ENCODE measurements at regions not wholly inside any gene's neighbourhood (a gene's known extent, or its start where the extent isn't known, plus 50 kb on each side); places are given as distances from the start of the nearest gene placed in this dataset.

- Histone ChIP-seq H3K4me2 (ENCODE audit: low read depth, low read length, poor library complexity, severe bottlenecking) (no peak overlapping the region), H2AFZ (ENCODE audit: low read depth, low read length, severe bottlenecking) (no peak overlapping the region), H3K9me3 (ENCODE audit: insufficient read depth, low read length) (no peaks in the 10 kb centered on the region)
Measured at GRCh38 chr11:29452146-29452545, 564.7 kb downstream of the KCNA4 start.

GRCh38 chr11:29449281-29450074 lies 567.4 kb downstream of the KCNA4 start:
- Histone ChIP-seq H4K20me1 (ENCODE audit: low read depth, low read length) (no peaks in the 10 kb centered on the region), H2AFZ (ENCODE audit: low read depth, low read length, severe bottlenecking) (no peak overlapping the region), H3K27me3 (ENCODE audit: low read length) (no peaks in the 10 kb centered on the region), H3K9ac (ENCODE audit: low read length) (no peak overlapping the region), H3K27ac (ENCODE audit: low read depth, low read length) (no peak overlapping the region), H3K36me3 (ENCODE audit: low read length) (no peaks in the 10 kb centered on the region), H3K4me2 (ENCODE audit: low read depth, low read length, poor library complexity, severe bottlenecking) (no peak overlapping the region), H3K79me2 (ENCODE audit: insufficient read depth, low read length) (no peaks in the 10 kb centered on the region), H3F3A (ENCODE audit: insufficient read depth) (no peaks in the 10 kb centered on the region), H3K9me2 (replicated peaks; ENCODE audit: insufficient read depth, low read length) (no peaks in the 10 kb centered on the region), H3K9me3 (ENCODE audit: insufficient read depth, low read length) (no peaks in the 10 kb centered on the region), H3K4me3 (ENCODE audit: insufficient read depth, low read length, poor library complexity, severe bottlenecking) (no peak overlapping the region)
- no peak for TF ChIP-seq CTCF (IDR thresholded peaks at IDR 0.05; ENCODE audit: insufficient read depth, low read length, poor library complexity, severe bottlenecking)
- TF ChIP-seq EZH2phosphoT487 (conservative IDR thresholded peaks at IDR 0.05; ENCODE audit: low read length): no peak

More at GRCh38 chr11:29452146-29452545, 564.7 kb downstream of the KCNA4 start:
- no peak for TF ChIP-seq CTCF (IDR thresholded peaks at IDR 0.05; ENCODE audit: insufficient read depth, low read length, poor library complexity, severe bottlenecking)
- TF ChIP-seq EZH2phosphoT487 (conservative IDR thresholded peaks at IDR 0.05; ENCODE audit: low read length): no peak
- no peak overlapping the region for H3K27ac ChIP-seq (ENCODE audit: low read depth, low read length)
- H3F3A ChIP-seq (ENCODE audit: insufficient read depth): no peaks in the 10 kb centered on the region
- no peak overlapping the region for H3K9ac ChIP-seq (ENCODE audit: low read length)
- H3K79me2 ChIP-seq (ENCODE audit: insufficient read depth, low read length): no peaks in the 10 kb centered on the region
- H3K36me3 ChIP-seq (ENCODE audit: low read length): no peaks in the 10 kb centered on the region
- no peaks in the 10 kb centered on the region for H3K27me3 ChIP-seq (ENCODE audit: low read length)
- no peaks in the 10 kb centered on the region for H4K20me1 ChIP-seq (ENCODE audit: low read depth, low read length)
- no peak overlapping the region for H3K4me3 ChIP-seq (ENCODE audit: insufficient read depth, low read length, poor library complexity, severe bottlenecking)
- H3K9me2 ChIP-seq (replicated peaks; ENCODE audit: insufficient read depth, low read length): no peaks in the 10 kb centered on the region

- no peak overlapping the region for H3K9ac ChIP-seq (ENCODE audit: low read length)
- no peaks in the 10 kb centered on the region for H4K20me1 ChIP-seq (ENCODE audit: low read depth, low read length)
- peak; percentile 9 for TF ChIP-seq CTCF (IDR thresholded peaks at IDR 0.05; ENCODE audit: insufficient read depth, low read length, poor library complexity, severe bottlenecking)
- no peak for TF ChIP-seq EZH2phosphoT487 (conservative IDR thresholded peaks at IDR 0.05; ENCODE audit: low read length)
- H3K9me3 ChIP-seq (ENCODE audit: insufficient read depth, low read length): no peaks in the 10 kb centered on the region
- H3K27ac ChIP-seq (ENCODE audit: low read depth, low read length): no peak overlapping the region
- no peaks in the 10 kb centered on the region for H3F3A ChIP-seq (ENCODE audit: insufficient read depth)
- no peaks in the 10 kb centered on the region for H3K9me2 ChIP-seq (replicated peaks; ENCODE audit: insufficient read depth, low read length)
- H3K79me2 ChIP-seq (ENCODE audit: insufficient read depth, low read length): no peaks in the 10 kb centered on the region
- H3K27me3 ChIP-seq (ENCODE audit: low read length): no peaks in the 10 kb centered on the region
- H3K4me3 ChIP-seq (ENCODE audit: insufficient read depth, low read length, poor library complexity, severe bottlenecking): no peak overlapping the region
- no peaks in the 10 kb centered on the region for H3K36me3 ChIP-seq (ENCODE audit: low read length)
- no peak overlapping the region for H2AFZ ChIP-seq (ENCODE audit: low read depth, low read length, severe bottlenecking)
- H3K4me2 ChIP-seq (ENCODE audit: low read depth, low read length, poor library complexity, severe bottlenecking): no peak overlapping the region
Measured at GRCh38 chr11:29448246-29448877, 568.5 kb downstream of the KCNA4 start.

Measured in SU-DHL-6 (cell line).